Smooth muscle cell (in vitro differentiated cells): ENCODE measurements at regions not wholly inside any gene's neighbourhood (a gene's known extent, or its start where the extent isn't known, plus 50 kb on each side); places are given as distances from the start of the nearest gene placed in this dataset.

ENCODE experiments used
- DNase-seq: peaks from one replicate; lab custom pipeline; 2025; ENCODE audit not compliant: unreplicated experiment; lab: John Stamatoyannopoulos, UW
- H2AFZ ChIP-seq: fragments of 200-600 bp; sonication (generic); 2 replicates; pipeline ENCODE4 v1.6.0; 2016; ENCODE audit warnings: antibody characterized with exemption, low read depth, mild to moderate bottlenecking
- H3F3A ChIP-seq: fragments of 200-600 bp; sonication (generic); 2 replicates; pipeline ENCODE4 v1.6.0; 2017; ENCODE audit warnings: antibody characterized with exemption, low read depth
- H3K27ac ChIP-seq: fragments of 200-600 bp; sonication (generic); 2 replicates; pipeline ENCODE4 v1.5.1; 2016; ENCODE audit warnings: low read depth, mild to moderate bottlenecking
- H3K27me3 ChIP-seq: fragments of 200-600 bp; sonication (generic); 2 replicates; pipeline ENCODE4 v1.6.1; 2016; ENCODE audit warnings: low read depth, mild to moderate bottlenecking
- H3K36me3 ChIP-seq: fragments of 200-600 bp; sonication (generic); 2 replicates; pipeline ENCODE4 v1.5.1; 2016; ENCODE audit warnings: low read depth
- H3K4me1 ChIP-seq: fragments of 200-600 bp; sonication (generic); 2 replicates; pipeline ENCODE4 v1.5.1; 2016; ENCODE audit warnings: low read depth
- H3K4me2 ChIP-seq: fragments of 200-600 bp; sonication (generic); 2 replicates; pipeline ENCODE4 v1.6.0; 2016; ENCODE audit warnings: mild to moderate bottlenecking
- H3K4me3 ChIP-seq: fragments of 200-600 bp; sonication (generic); 2 replicates; pipeline ENCODE4 v1.5.1; 2016; ENCODE audit warnings: mild to moderate bottlenecking
- H3K79me2 ChIP-seq: fragments of 200-600 bp; sonication (generic); 2 replicates; pipeline ENCODE4 v1.6.0; 2016; ENCODE audit warnings: low read depth, mild to moderate bottlenecking
- H3K9ac ChIP-seq: fragments of 200-600 bp; sonication (generic); 2 replicates; pipeline ENCODE4 v1.6.0; 2016; ENCODE audit warnings: low read depth
- H3K9me3 ChIP-seq: fragments of 200-600 bp; sonication (generic); replicated peaks from 2 replicates; pipeline ENCODE4 v1.5.1; 2016; ENCODE audit warnings: low read depth
- H4K20me1 ChIP-seq: fragments of 200-600 bp; sonication (generic); 2 replicates; pipeline ENCODE4 v1.6.0; 2016; ENCODE audit warnings: low read depth
- WGBS: methylation state at CpG from one replicate; pipeline ENCODE4 v1.1.7; 2016; ENCODE audit warnings: low lambda C conversion rate; 5-methylcytosine and 5-hydroxymethylcytosine counted together
- TF ChIP-seq, protein P1 (sequence below): fragments of 200-600 bp; sonication (generic); IDR thresholded peaks from 2 replicates; pipeline ENCODE4 v1.5.1; 2017; ENCODE audit warnings: borderline replicate concordance, mild to moderate bottlenecking, antibody characterized with exemption; ENCODE audit not compliant: insufficient read depth, poor library complexity, severe bottlenecking

- H3K4me3 ChIP-seq = no peak overlapping the region
- H3K4me1 ChIP-seq = no peaks in the 10 kb centered on the region
- no peaks in the 10 kb centered on the region for H3K36me3 ChIP-seq
- no peaks in the 10 kb centered on the region for H3F3A ChIP-seq
- WGBS = 91% methylated on average over 5 of the region's 5 CpGs
- DNase-seq = no peak
- H3K27me3 ChIP-seq = no peaks in the 10 kb centered on the region
- H3K4me2 ChIP-seq = no peak overlapping the region
- H3K27ac ChIP-seq = no peak overlapping the region
- no peaks in the 10 kb centered on the region for H3K79me2 ChIP-seq
- no peaks in the 10 kb centered on the region for H4K20me1 ChIP-seq
- TF ChIP-seq, protein P1, sequence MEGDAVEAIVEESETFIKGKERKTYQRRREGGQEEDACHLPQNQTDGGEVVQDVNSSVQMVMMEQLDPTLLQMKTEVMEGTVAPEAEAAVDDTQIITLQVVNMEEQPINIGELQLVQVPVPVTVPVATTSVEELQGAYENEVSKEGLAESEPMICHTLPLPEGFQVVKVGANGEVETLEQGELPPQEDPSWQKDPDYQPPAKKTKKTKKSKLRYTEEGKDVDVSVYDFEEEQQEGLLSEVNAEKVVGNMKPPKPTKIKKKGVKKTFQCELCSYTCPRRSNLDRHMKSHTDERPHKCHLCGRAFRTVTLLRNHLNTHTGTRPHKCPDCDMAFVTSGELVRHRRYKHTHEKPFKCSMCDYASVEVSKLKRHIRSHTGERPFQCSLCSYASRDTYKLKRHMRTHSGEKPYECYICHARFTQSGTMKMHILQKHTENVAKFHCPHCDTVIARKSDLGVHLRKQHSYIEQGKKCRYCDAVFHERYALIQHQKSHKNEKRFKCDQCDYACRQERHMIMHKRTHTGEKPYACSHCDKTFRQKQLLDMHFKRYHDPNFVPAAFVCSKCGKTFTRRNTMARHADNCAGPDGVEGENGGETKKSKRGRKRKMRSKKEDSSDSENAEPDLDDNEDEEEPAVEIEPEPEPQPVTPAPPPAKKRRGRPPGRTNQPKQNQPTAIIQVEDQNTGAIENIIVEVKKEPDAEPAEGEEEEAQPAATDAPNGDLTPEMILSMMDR = no peak
- H2AFZ ChIP-seq = no peak overlapping the region
- no peaks in the 10 kb centered on the region for H3K9me3 ChIP-seq
- no peak overlapping the region for H3K9ac ChIP-seq
Observed at GRCh38 chr4:151928112-151928511, 167.3 kb upstream of the GATB start.

GRCh38 chr4:151922811-151923210, 162.0 kb upstream of the GATB start:
- H4K20me1 ChIP-seq = no peaks in the 10 kb centered on the region
- no peaks in the 10 kb centered on the region for H3K9me3 ChIP-seq
- H3K4me2 ChIP-seq = no peak overlapping the region
- H3K4me3 ChIP-seq = no peak overlapping the region
- no peak overlapping the region for H2AFZ ChIP-seq
- H3K79me2 ChIP-seq = no peaks in the 10 kb centered on the region
- H3K27ac ChIP-seq = no peak overlapping the region
- no peaks in the 10 kb centered on the region for H3K27me3 ChIP-seq
- DNase-seq = no peak
- no peak overlapping the region for H3K9ac ChIP-seq
- 82% methylated on average over 5 of the region's 5 CpGs for WGBS
- TF ChIP-seq, protein P1 = no peak
- H3K36me3 ChIP-seq = no peaks in the 10 kb centered on the region
- H3F3A ChIP-seq = no peaks in the 10 kb centered on the region
- H3K4me1 ChIP-seq = no peaks in the 10 kb centered on the region

- Histone ChIP-seq H3K9me3 (no peaks in the 10 kb centered on the region), H3K27me3 (no peaks in the 10 kb centered on the region), H3K27ac (peak overlapping the region; percentile 76), H3K9ac (no peak overlapping the region), H3K79me2 (no peaks in the 10 kb centered on the region), H3K36me3 (no peaks in the 10 kb centered on the region), H3K4me1 (no peaks in the 10 kb centered on the region), H3F3A (no peaks in the 10 kb centered on the region), H2AFZ (no peak overlapping the region), H3K4me2 (no peak overlapping the region), H4K20me1 (no peaks in the 10 kb centered on the region), H3K4me3 (no peak overlapping the region)
- WGBS = 79% methylated on average over 4 of the region's 4 CpGs
- no peak for DNase-seq
- TF ChIP-seq, protein P1 = no peak
Observed at GRCh38 chr4:151922306-151922705, 161.5 kb upstream of the GATB start.

DNA sequence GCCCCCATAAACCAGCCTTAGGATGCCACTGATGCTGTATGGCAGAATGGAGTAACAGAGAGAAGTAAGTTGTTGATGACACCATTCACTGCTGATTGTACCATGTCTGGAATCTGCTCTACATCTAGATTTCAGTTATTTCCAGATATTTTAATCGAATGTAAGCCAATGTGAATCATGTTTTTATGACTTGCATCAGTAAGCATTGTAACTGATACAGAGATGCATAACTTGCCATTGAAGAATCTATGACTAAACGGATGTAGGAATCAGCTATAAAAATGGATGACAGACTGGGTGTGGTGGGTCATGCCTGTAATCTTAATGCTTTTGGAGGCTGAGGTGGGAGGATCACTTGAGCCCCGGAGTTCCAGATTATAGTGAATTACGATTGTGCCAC, 161.0 kb upstream of the GATB start:
- peak overlapping the region; percentile 6 for H2AFZ ChIP-seq
- H3K79me2 ChIP-seq = no peaks in the 10 kb centered on the region
- peak overlapping the region; percentile 76 for H3K27ac ChIP-seq
- H3K4me1 ChIP-seq = no peaks in the 10 kb centered on the region
- TF ChIP-seq, protein P1 = no peak
- no peaks in the 10 kb centered on the region for H3K36me3 ChIP-seq
- WGBS = 32% methylated on average over 4 of the region's 4 CpGs
- H3K4me2 ChIP-seq = peak overlapping the region; percentile 58
- H3K9ac ChIP-seq = no peak overlapping the region
- H3F3A ChIP-seq = no peaks in the 10 kb centered on the region
- no peaks in the 10 kb centered on the region for H3K9me3 ChIP-seq
- H4K20me1 ChIP-seq = no peaks in the 10 kb centered on the region
- DNase-seq = no peak
- no peak overlapping the region for H3K4me3 ChIP-seq
- no peaks in the 10 kb centered on the region for H3K27me3 ChIP-seq
